Activated CD4-positive, alpha-beta T cell treated with anti-CD3 and anti-CD28 coated beads, Interleukin-2, Interleukin-6, amounts not matched to agents 100 ng/mL and 50 ng/mL, durations not matched to agents 16 hours and 8 hours (primary cell): ENCODE measurements at regions not wholly inside any gene's neighbourhood (a gene's known extent, or its start where the extent isn't known, plus 50 kb on each side); places are given as distances from the start of the nearest gene placed in this dataset.
"Not testable (repeated sequence)": the region's sequence is repeated elsewhere in the genome, so short reads cannot be mapped to it uniquely, and the experiment has no call there.

Experiments
- DNase-seq: peaks from one replicate; pipeline ENCODE4 v3.0.0-alpha.2; 2020

DNA sequence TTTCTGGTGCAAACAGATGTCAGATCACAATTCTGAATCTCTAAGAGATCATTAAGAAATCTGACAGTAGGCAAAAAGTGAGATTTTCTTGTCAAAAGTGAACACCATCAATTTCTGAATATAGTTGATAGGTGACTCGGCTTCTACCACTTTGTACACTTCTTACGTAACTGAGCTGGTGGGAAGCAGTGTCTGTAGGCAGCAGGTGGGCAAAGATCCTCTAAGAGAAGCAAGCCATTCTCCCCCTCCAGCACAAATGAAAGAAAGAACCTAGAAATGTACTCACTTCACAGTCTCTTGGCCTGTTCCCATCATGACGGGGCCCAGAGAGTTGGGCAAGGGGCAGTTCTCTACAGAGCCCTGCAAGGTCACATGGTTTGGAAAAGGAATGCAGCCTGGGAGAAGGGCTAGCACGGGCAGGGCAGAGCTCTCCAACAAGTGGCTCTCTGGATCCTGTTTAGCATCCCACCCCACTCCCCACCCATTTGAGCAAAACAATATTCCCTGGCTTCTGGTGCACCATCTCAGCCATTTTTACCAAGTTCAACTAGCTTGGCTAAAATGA lies 412.6 kb downstream of the LTN1 start:
- DNase-seq: no peak

DNA sequence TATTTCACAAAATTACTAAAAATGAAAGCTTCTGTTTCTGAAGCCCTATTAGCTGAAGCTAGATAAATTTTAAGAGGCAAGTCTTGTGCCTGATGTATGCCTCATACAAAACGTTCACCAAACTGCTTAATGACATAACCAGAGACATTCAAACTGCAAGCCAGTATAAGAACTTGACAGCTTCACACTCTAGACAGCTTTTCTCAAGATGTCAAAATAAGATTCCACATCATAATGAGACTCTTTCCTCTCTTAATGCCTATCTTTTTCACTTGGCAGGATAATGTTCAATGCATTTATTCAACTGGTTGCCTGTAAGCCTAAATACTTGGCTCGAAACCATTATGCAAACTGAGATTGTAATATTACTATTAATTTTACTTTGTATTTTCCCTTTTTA lies 424.0 kb downstream of the LTN1 start:
- no peak for DNase-seq

- not testable (repeated sequence) for DNase-seq
Observed at GRCh38 chr21:28563933-28564332, 428.7 kb downstream of the LTN1 start.

GRCh38 chr21:28561772-28562171 lies 430.9 kb downstream of the LTN1 start:
- DNase-seq: no peak

DNA sequence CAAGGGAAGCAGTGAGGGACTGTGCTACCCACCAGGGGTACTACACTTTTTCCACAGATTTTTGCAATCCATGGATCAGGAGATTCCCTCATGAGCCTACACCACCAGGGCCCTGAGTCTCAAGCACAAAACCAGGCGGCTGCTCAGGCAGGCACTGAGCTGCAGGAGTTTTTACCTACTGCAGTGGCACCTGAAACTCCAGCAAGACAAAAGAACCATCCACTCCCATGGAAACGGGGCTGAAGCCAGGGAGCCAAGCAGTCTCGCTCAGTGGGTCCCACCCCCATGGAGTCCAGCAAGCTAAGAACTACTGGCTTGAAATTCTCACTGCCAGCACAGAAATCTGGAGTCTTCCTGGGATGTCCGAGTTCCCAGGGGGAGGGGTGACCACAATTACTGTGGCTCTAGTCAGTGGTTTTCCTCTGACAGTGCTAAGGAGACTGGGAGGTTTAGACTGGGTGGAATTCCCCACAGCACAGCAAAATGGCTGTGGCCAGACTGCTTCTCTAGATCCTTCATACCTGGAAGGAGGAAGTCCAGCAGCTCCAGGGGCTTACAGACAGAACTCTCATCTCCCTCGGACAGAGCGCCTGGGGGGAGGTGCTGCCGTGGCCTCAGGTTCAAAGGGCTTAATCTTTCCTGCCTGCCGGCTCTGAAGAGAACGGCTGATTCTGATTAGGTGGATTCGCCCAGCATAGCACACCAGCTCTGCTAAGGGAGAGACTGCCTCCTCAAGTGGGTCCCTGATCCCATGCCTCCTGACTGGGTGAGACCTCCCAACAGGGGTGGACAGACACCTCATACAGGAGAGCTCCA lies 437.8 kb downstream of the LTN1 start:
- no peak for DNase-seq

GRCh38 chr21:28550057-28550825 lies 442.4 kb downstream of the LTN1 start:
- DNase-seq: no peak

DNA sequence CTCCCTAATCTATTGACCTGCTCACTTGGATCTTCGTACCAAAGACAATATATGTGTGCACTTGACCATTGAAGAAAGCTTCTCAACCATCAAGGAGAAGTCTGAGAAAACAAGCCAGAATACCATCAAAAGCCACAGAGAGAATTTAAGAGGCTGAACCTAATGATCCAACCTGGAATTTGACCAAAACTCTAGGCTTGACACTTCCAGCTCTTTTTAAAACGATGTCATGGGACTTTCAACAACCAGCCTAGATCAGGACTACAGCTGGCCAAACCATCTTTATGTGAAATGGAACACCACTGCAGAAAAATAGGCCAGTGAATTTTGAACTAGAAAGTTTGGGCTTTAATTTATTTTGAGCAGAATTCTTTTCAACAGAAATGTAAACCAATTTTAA lies 444.4 kb downstream of the LTN1 start:
- DNase-seq: no peak

DNA sequence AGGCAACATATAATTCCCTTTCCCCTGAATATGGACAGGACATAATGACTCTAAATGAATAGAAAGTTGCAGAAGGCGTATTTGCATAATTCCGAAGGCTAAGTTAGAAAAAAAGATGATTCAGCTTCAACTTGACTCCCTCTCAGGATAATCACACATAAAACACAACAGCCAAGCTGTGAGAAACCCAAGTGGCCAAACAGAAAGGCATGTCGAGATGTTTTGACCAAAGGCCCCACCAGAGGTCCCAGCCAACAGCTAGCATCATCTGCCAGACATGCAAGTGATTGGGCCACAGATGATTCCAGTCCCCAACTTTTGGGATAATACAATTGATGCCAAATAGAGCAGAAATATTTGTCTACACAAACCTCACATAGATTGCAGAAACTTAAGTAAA lies 444.9 kb downstream of the LTN1 start:
- no peak for DNase-seq

DNA sequence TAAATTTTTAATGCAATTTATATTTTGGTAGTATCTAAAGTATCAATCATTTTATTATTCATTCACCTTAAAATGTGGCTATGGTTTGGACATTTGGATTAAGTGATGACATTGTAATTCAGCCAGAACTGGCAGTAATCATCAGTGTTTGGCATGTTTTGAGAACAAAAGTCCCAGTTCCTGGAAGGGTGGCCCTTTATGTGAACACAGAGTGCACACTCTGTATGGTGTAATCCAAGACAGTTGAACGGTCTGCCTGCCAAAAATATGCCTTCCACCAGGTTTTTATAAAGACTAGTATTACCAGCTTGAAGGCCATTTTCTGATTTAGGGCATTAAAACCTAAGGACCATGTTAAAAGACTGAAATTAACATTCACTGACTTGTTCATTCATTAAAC lies 448.7 kb downstream of the LTN1 start:
- no peak for DNase-seq

DNA sequence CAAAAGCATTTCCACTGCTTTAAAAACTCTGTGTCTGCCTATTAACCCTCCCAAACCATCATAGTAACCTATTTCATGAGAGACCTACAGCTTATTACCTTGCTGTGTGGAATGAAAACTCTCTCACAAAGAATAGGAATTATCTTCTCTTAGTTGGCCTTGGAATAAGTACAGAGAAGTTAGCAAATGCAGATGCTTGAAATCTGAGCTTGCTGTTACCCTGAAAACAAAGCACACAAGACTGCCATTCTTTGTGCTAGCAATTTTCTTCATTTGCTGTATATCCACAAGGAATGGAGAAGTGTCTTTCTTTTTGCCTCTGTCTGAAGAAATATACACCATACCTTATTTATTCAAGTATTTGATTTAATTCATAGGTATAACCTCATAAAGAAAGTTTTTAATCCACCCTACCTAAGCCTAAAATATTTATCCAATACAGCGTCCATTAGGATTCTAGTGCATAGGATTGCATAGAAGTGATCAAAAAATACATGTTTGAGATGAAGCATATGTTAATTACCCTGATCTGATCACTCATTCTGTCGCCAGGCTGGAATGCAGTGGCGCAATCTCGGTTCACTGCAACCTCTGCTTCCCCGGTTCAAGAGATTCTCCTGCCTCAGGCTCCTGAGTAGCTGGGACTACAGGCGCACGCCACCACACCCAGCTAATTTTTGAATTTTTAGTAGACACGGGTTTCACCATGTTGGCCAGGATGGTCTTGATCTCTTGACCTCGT lies 451.1 kb downstream of the LTN1 start:
- DNase-seq: no peak

GRCh38 chr21:28540514-28540913 lies 452.2 kb downstream of the LTN1 start:
- no peak for DNase-seq

- DNase-seq: no peak
Observed at GRCh38 chr21:28539623-28539988, 453.1 kb downstream of the LTN1 start.

DNA sequence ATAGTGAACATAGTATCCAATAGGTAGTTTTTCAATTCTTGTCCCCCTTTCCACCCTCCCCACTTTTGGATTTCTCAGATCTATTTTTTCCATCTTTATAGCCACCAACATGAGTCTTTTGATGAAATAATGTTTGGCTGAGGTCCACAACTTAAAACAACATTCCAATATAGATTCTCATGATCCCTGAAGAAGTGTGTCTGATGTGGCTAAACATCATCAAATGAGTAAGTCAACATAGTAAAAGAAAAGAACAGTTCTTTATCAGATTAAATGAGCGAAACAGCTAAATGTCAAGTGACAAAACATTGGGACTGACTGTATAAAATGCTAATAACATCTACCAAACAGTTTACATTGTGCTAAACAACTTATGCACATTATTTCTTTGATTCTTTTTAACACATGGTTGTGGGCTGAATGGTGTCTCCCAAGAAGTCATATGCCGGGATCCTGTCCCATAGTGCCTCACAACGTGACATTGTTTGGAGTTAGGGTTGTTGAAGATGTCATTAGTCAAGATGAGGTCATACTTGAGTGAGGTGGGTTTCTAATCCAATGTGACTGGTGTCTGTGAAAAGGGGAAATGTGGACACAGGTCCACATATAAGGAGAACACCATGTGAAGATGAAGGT lies 453.6 kb downstream of the LTN1 start:
- DNase-seq: no peak

- no peak for DNase-seq
Observed at GRCh38 chr21:28537371-28538079, 455.2 kb downstream of the LTN1 start.

DNA sequence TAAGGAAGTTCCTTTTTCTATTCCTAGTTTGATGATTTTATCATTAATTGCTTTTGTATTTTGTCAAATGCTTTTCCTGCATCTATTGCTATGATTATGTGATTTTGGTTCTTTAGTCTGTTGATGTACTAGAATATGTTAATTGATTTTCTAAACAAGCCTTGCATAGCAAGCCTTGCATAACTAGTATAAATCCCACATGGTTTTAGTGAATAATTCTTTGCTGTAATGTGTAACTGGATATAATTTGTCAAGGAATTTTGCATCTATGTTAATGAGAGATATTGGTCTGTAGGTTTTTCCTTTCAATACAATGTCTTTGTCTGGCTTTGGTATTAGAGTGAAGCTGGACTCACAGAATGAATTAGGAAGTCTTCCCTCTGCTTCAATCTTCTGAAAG lies 460.2 kb downstream of the LTN1 start:
- DNase-seq: no peak

GRCh38 chr21:28523367-28523766 lies 469.3 kb downstream of the LTN1 start:
- no peak for DNase-seq

DNA sequence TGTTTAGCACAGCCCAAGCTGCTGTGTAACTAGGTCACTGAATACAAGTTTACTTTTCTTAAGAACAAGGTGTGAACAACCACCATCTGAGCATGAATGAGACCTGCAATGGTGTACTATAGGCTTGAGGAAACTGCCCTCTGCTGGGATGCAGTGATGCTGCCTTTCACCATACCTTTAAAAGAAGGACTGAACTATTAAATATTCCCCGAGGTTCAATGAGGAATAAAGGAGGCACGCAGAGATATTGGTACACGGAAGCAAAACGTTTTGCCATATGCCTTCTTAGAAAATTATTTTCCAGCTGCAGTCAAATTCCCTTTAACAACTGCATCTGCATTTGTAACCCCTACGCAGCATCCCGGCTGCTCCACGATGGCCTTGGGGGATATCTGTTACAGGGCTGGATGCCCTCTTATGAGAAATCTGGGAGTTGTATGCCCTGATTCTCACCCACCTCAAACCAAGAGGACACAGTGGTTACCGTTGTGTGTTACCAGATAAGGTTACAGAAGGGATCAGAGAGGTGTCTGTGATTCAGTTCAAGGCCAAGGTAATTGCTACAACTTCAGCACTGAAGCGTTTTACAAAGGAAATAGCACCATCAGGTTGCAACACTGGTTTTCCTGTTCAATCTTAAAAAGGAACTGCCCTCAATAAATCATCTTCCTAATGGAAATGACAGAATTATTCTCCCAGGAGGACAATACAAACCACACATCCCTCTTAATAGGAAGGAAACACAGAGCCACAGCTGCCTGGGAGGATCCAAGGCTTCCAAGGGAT lies 470.5 kb downstream of the LTN1 start:
- peak; percentile 20 for DNase-seq

- no peak for DNase-seq
Observed at GRCh38 chr21:28518630-28519029, 474.0 kb downstream of the LTN1 start.

DNA sequence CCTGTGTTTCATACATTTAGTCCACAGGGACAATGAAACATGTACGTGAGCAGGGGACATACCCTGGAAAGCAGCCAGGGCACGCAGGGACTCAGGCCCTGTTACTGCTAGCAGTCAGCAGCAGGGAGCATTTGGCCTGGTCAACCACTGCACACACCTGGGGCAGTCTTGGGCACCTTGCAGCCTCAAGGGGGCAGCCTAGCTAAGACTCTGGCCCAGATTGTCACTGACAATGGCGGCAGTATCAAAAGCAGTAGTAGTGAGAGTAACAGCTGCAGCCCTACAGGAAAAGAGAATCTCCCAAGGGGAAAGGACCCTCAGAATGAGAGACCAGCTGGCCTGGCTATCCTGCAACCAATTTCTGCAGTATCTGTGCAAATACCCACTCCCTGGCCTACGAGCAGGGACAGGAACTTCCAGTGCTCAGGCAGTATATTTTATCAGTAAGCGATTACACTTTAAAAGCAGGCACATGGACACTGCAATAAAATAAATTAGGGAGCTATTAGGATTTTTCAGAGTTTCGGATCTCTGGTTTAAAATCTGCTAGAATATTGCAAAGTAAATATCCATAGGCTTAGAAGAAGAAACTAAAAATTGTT lies 475.6 kb downstream of the LTN1 start:
- peak; percentile 78 for DNase-seq

DNA sequence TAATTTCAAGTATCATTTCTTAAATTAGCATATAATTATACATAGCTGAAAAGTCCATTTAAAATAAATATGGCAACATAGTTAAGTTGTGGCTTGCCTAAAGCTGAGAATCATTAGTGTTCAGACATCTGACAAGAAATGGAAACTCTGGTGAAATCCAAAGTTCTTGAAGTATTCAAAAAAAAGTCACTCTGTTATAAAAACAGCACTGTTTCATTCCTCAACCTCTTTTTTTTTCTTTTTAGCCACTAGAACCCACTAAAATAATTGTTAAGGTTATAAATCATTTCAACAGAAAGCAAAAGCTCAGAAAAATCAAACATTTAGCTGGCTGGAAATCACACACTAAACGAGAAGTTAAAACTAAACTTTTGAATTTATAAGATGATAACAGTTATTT lies 476.7 kb downstream of the LTN1 start:
- no peak for DNase-seq

- no peak for DNase-seq
Observed at GRCh38 chr21:28513428-28513827, 479.2 kb downstream of the LTN1 start.
